GM12874 (cell line): ENCODE measurements at regions not wholly inside any gene's neighbourhood (a gene's known extent, or its start where the extent isn't known, plus 50 kb on each side); places are given as distances from the start of the nearest gene placed in this dataset.

Experiments
- CTCF ChIP-seq: IDR thresholded peaks from 2 replicates; pipeline ENCODE4 v1.5.1; 2011; ENCODE audit warnings: low read depth, mild to moderate bottlenecking, control low read depth, low read length, moderate library complexity; ENCODE audit not compliant: insufficient read depth

- no peak for TF ChIP-seq CTCF
Measured at GRCh38 chr2:240215676-240216051, 75.2 kb upstream of the OTOS start.

GRCh38 chr2:240216167-240216566, 75.7 kb upstream of the OTOS start:
- no peak for TF ChIP-seq CTCF

- TF ChIP-seq CTCF, result no peak
Measured at GRCh38 chr2:240217431-240218301, 77.2 kb upstream of the OTOS start.

- no peak for TF ChIP-seq CTCF
Measured at GRCh38 chr2:240219208-240219890, 78.9 kb upstream of the OTOS start.

- no peak for TF ChIP-seq CTCF
Measured at GRCh38 chr2:240220371-240220770, 79.9 kb upstream of the OTOS start.

- TF ChIP-seq CTCF, result no peak
Measured at GRCh38 chr2:240223631-240224030, 83.2 kb upstream of the OTOS start.

GRCh38 chr2:240224676-240225075, 84.2 kb upstream of the OTOS start:
- no peak for TF ChIP-seq CTCF
